ENCODE measurements at regions not wholly inside any gene's neighbourhood (a gene's known extent, or its start where the extent isn't known, plus 50 kb on each side); places are given as distances from the start of the nearest gene placed in this dataset.
"Not testable (repeated sequence)": the region's sequence is repeated elsewhere in the genome, so short reads cannot be mapped to it uniquely, and the experiment has no call there.

DNA sequence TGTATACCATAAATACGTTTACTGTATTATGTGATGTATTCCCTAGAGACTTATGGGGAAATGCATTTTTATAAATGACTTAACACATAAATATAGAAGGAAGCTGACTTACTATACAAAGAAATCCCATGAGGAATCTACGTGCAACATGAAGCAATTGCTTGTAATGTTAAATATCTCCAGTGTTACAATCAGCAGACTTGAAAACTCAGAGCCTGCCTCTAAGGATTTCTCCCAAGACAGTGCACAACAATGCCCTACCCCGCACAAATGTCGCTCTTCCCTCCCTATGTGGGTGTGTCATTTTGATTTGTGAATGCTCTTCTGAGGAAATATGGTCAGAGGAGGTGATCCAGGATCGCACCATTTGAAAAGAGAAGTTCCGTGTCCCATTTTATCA, 629.0 kb downstream of the NR2F2 start:
- DNase-seq: no peak

DNA sequence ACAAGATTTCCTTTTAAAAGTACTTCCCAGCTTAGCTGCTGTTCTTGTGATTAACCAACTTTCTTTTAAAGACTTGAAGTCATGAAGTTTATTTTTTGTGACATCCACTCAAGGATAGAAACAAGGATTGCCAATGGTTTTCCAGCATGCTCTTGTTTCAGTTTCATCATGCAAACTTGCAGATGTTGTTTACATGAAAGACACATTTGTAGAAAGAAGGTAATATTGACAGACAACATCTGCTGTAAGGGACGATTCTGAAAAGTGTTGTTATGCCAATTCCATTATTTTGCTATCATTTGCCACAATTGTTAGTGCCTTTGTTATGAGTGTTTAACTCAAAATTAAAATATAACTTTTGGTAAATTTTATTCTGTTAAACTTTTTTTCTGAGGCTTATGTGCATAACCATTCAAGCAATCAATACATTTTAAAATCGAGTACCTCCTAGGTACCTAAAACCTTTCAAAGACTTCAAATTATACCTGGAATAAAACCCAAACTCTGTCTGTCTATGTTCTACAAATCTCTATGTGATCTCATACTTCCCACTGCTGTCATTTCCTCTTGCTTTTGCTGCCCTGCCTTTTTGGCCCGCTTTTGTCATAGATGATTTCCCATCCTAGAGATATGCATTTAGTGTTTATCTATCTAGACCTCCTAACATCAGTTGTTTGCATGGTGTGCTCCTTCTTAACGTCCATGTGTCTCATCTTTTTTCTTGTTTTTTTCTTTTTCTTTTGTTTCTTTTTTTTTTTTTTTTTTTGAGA, 630.4 kb downstream of the NR2F2 start:
- no peak for DNase-seq

DNA sequence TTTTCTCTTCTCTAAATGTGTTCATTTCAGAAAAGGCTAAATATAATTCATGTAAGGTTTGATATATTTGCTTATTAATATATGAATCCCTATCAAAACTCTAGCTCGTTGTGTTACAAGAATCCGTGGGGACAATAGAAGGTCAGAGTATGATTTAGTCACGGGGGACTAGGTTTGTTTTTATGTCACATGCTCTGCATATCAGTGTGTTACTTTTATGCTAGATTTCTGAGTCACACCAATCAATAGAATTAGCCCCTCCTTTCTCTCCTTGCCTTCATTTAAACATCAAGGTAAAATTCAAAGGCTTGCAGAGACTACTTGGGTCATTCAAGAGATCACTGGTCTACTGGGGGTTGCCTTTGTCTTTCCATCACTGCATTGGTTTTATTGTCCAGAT, 636.1 kb downstream of the NR2F2 start:
- DNase-seq: no peak

DNA sequence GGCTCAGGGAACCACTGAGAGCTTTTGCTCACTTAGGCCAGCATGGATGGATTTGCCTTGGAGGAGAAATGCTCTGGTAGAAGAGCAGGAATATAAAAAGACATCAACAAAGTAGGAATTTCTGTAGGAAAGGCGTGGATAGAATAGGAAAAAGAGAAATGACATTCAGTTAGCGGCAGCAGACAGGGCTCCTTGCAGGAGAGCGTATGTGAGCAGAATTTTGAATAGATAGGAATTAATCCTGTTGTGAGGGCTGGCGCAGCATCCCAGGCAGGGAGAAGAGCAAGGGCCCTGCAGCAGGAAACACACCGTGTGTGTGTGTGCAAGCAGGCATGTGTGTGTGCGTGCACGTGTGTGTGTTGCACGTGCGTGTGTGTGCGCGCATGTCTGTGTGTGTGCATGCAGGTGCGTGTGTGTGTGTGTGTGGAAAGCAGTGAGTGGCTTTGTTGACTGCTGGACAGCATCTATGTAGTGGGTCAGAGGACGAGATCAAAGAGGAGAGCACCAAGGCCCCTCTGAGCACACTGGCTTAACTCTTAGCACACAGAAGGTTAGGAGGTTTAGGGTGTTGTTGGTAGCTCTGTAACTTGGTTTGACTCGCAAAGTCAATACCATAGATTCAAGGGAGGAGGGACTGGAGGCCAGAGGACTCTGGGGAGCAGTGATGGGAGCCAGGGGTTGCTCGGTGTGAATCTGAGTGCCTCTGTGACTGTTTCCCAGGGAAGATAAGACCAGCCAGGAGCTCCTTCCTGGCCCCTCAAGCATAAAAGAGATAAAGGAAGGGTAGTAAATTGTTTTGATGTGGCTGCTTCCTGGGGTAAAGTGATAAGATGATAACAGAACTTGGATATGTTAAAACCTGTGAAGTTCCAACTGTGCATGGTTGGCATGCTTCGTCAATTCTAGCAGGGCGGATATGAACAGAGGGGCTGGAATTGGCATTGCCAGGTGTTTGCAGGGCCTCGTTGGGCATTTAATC, 639.5 kb downstream of the NR2F2 start:
- DNase-seq: no peak

DNA sequence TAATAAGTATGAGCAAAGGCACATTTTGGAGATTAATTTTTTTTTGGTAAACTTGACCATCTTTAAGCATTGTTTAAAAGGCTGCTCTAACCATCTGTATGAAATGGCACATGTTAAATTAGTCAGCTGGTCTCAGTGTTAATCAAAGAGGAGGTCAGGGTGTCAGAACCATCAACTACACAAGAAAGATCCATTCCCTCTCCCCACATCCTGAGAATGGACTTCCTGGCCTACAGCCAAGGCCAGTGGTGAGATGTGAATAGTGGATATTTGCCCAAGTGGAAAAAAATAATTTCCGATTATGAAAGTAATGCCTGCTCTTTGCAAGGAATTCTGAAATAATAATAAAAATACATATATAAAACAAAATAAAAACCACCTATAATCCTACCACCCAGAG, 641.7 kb downstream of the NR2F2 start:
- no peak for DNase-seq

DNA sequence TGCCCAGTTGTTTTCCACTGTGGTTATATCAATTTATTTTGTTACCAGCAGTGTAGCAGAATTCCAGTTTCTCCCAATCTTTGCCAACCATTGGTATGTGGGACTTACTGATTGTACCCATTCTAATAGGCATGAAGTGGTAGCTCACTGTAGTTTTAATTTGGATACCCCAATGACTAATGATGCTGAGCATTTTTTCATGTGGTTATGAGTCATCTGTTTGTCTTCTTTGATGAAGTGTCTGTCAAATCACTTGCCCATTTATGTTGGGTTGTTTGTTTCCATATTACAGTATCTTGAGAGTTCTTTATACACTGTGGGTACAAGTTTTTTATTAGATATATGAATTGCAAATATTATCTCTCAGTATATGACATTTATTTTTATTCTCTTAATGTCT, 644.3 kb downstream of the NR2F2 start:
- DNase-seq: no peak

DNA sequence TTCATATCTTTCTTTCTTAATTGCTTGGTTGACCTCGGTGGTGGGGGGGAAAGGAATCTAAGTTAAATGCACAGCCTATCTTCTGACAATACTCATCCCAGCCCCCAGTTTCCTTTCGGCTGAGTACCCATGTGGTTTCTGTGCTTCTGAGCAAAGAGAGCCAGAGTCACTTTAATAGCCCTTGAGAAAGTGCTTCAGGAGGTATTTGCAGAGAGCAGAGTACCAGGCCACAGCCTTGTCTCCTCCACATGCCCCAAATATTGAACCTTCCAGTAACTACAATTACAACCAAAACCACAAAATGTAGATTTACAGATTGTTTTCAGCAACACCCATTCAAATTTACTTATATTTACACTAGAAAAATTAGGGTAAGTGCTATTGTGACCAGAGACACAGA, 647.4 kb downstream of the NR2F2 start:
- DNase-seq: no peak

DNA sequence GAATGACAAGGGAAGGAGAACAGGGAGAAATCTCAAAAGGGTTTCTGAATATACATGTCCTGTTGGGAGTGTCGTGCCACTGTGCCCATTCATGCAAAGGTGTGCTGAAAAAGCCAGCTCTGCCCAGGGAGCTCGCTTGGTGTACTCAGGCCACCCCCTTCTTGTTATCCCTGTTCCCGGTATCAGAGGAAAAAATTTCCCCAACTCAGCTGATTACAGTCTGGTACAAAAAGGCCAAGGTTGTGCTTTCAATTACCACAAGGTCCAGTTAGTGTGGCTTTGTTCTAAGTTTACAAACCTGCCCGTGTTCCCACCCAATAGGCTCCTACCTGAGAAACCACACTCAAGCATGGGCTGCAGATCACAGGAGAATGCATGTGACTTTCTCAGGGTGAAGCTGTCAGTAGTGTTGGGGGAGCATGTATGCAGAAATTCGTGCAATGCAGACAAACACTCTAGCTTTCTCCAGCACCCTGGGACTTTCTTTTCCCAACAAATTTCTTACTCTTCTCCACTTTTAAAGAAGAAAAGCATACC, 648.5 kb downstream of the NR2F2 start:
- DNase-seq: no peak

DNA sequence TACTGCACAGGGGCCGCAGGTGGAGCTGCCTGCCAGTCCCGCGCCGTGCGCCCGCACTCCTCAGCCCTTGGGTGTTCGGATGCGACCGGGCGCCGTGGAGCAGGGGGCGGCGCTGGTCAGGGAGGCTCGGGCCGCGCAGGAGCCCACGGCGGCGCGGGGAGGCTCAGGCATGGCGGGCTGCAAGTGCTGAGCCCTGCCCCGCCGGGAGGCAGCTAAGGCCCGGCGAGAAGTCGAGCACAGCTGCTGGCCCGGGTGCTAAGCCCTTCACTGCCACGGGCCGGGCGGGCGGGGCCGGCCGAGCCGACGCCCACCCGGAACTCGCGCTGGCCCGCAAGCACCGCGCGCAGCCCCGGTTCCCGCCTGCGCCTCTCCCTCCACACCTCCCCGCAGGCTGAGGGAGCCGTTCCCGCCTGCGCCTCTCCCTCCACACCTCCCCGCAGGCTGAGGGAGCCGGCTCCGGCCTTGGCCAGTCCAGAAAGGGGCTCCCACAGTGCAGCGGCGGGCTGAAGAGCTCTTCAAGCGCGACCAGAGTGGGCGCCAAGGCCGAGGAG, 653.7 kb downstream of the NR2F2 start:
- not testable (repeated sequence) for DNase-seq

DNA sequence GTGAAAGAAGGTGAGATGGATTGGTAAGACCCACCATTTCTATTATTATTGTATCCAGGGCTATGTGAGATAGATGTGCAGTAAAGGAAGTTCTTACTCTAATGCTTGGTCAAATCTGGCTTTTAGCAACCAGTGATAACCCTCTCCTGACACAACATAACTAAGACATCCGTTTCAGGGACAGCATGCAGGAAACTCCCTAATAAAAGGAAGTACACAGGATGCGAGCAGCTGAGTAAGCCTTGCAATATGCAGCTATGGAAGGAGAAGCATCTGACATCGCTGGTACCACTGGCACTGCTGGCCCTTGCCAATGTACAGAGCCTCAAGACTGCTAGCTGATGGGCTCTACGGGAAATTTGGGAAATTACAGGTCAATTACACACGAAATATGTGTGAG, 662.3 kb downstream of the NR2F2 start:
- no peak for DNase-seq

DNA sequence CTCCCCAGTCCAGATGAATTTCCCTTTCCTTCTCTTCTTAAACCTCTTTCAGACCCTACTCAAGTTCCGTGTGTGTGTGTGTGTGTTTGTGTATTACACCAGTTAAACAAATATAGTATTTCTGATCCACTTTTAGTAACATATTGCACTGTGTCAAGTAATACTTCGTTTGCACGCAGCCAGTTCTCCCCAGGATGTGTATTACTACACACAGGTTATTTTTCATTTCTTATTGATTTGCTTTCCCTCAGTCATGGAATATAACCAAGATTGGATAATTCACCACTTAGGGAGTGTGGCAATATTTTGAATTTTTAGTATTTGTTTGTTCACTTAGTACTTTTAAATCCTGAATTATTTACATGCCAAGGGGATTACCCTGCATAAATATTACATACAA, 667.0 kb downstream of the NR2F2 start:
- DNase-seq: no peak

DNA sequence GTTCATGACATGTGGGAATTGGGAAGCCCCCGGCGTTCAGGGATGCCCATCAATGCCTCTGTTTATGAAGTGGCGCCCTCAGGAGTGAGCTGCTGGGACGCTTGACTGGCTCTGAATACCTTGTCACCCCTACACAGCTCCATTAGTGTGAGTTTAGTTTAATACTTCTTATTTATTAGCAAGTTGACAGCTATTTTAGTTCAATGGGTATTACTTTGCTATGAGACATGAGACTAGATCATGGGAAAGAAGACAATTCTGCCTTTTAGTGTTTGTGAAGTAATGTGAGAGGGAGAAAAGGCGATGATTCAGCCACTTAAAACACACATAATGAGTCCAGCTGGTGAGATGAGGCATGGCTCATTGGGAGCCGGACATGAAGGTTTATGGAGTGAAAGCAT, 678.5 kb downstream of the NR2F2 start:
- no peak for DNase-seq

DNA sequence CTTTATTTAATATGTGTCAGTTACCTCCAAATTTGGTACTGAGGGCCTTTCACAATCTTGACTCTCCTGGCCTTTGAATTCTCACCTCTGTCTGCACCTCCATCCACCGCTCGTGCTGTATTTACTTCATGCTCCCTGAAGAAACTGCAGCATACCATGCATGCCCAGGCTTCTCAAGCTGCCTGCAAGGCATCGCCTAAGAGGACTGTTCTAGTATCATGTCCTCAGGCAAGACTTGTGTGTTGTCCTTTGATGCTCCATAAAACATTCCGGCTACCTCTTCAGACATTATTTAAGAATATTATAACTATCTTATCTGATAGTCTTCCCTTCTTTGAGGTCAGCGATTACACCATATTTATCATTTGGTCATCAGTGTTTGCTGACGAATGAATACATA, 682.5 kb downstream of the NR2F2 start:
- no peak for DNase-seq

DNA sequence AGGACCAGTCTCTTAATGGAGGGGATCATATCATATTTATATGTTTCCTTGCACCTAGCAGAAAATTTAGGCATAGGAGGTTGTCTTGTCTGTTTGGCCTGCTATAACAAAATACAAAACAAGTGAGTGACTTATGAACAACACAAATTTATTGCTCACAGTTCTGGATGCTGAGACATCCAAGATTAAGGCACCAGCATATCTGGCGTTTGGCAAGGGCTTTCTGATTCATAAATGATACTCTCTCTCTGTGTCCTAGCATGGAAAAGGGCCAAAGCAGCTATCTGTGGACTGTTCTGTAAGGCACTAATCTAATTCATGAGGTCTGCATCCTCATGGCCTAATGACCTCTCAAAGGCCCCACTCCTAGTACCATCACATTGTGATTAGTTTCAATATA, 683.0 kb downstream of the NR2F2 start:
- no peak for DNase-seq

DNA sequence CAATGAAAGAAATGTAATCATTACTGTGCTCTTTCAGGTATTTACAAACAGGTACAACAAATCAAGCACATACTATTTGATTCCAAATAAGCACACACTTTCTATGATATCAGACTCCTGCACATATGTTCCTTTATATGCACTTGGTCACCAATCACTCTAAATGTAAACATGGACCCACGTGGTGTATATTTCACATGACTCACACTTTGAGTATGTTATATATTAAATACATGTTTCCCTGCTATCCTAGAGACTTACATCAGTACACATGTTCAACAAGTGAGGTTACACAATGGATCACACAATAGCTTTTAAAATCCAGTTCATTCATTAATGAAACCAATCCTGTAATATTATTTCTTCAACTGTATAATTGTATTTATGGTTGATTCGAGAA, 683.5 kb downstream of the NR2F2 start:
- DNase-seq: no peak

DNA sequence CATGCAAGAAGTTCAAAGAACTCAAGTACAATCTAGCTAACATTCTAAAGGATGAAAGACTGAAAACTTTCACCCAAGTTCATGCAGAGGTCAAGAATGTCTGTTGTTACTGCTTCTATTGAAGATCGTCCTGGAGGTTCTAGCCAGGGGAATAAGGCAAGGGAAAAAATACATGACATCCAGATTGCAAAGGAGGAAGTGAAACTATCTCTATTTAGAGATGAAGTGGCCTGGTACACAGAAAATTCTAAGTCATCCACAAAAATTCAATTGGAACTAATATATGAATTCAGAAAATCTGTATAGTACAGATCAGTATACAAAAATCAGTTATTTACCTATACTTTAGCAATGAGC, 693.0 kb downstream of the NR2F2 start:
- no peak for DNase-seq

DNA sequence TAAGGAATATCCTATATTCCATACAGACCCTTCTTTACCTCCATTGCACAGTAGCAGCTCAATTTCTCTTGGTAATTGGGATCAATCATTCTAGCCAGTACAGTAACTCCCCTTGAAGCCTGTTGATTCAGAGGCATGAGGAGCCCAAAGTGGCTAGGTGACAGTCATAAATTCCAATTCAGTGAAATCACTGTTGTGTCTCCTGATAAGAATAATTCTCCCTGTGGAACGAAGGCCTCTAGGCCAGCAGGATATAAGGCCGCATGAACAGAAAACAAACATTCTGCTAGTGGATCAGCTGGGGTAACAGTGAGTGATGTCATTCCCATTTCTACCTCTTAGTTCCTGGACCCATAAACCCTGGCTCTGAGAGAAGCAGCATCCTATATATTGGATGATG, 696.3 kb downstream of the NR2F2 start:
- DNase-seq: no peak

DNA sequence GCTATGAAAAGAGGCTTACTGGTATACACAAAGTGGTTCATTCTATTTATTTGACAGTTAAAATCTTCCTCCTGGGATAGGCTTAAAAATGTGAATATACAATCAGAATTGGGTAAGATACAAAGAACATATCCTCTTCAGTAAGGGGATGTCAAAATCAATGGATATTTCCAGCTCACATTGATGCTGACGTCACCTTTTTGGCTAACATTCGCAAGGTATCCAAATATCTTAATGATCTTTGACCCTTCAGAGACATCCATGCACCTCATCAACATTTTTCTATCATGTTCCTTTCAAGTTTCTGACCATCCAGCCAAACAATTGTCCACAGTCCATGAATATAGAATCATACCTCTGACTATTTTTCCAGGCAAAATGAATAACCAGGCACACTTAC, 697.3 kb downstream of the NR2F2 start:
- no peak for DNase-seq

DNA sequence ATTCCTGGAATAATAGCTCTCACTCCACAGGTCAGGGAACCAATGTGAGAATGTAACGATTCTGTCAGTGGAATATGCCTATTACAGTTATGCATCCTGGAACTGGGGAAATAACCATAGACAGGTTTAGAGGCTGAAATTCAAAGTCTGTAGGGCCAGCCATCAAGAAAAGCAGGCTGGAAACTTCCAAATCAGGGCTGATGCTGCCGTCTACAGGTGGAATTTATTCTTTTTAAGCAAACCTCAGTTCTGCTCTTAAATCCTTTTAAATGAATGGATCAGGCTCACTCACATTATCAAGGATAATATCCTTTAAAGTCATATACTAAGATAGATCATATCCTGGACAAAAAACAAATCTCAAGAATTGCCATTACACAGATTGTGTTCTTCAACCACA, 699.8 kb downstream of the NR2F2 start:
- no peak for DNase-seq

DNA sequence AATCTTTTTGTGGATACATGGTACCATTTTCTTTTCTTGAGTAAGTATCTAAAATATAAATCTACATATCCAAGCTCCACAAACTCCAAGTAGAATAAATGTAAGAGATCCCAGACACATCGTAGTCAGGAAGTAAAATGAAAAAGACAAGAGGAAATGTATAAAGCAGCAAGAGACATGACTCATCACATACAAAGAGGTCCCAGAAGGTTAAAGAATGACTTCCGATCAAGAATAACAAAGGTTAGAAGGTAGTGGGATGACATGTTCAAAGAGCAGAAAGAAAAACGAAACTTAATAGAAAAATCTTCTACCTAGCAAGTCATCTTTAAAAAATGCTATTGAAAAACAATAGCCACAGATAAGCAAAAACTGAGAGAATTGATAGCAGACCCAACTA, 705.8 kb downstream of the NR2F2 start:
- no peak for DNase-seq

DNA sequence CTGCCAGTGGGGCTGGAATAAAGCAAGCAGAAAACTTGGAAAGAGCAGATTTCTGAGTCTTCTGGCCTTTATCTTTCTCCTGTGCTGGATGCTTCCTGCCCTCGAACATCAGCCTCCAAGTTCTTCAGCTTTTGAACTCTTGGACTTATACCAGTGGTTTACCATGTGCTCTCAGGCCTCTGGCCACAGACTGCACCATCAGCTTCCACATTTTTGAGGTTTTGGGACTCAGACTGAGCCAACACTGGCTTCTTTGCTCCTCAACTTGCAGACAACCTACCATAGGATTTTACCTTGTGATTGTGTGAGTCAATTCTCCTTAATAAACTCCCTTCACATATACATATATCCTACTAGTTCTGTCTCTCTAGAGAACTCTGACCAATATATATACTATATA, 706.6 kb downstream of the NR2F2 start:
- DNase-seq: no peak

DNA sequence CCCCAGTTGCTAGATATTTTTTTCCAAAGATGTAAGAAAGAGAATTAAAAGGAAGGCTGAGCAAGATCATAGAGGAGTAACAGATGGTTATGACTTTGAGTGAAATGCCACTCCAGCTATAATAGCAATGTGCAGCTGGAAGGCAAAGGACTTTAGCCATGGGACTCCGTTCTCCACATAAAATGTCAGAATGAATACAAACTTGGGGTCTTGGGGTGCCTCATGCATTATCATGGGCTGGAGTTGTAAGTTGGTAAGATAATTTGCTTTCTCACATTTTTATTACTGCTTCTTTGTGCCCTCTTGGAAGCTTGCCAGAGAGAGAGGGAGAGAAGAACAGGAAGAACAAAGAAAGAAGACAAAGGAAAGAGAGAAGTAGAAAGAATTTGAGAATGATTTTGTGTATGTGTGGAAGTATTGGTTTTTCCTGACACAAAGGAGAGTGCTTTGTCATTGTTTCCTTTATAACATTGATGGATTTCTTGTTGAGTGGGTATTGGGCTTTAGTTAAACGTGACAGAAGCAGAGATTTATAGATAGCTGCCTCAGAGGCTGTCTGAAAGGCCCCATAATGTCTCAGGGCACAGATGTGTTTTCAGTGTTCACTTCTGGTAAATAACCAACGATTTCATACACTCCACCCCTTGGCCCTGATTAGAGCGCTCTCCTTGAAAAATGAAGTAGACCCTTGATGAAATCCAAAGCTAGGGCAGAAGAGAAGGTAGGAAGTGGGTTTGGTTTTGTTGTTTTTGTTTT, 715.3 kb downstream of the NR2F2 start:
- DNase-seq: no peak

DNA sequence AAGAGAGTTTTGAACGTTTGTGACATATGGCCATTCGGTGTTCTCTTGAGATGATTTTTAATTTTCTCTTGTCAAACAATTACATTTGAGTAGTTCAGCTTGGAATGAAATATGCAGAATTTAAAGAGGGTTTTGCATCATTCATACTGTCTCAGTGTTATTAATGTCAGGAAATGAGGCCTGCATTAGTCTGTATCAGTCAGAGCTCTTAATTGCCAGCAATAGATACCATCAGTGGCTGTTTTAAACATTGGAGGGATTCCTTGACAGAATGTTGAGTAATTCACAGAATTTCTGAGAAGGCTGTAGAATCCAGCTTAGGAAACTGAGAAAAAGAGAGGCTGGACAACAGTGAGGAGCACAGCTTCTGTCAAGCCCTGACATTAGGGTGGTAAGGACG, 722.0 kb downstream of the NR2F2 start:
- no peak for DNase-seq

Measured in CD4-positive, alpha-beta T cell treated with Interleukin-4 for 1 hour (primary cell).